ENCODE measurements at regions not wholly inside any gene's neighbourhood (a gene's known extent, or its start where the extent isn't known, plus 50 kb on each side); places are given as distances from the start of the nearest gene placed in this dataset.

DNA sequence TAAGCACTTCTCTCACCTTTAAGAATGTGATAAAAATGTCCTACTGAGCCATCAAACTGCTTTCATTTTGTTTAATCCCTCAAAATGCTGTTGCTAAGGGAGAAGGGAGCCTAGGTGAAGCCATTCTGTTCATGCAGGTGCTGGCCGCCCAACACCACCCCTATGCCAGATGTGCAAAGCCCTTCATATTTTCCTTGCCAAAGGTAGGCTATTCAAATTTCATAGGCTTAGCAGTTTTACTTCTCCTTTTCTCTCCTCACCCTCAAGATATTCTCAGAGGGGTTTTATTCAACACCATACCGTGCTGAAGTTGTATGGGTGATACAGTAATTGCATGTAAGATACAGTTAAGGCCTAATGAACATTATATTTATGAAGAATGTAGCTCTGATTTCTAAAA lies 461.7 kb downstream of the GXYLT1 start:
- ATAC-seq (no peak), DNase-seq (no peak)
- Histone ChIP-seq H3K36me3 (no peaks in the 10 kb centered on the region), H3K4me1 (no peaks in the 10 kb centered on the region), H3K27me3 (no peaks in the 10 kb centered on the region), H3K4me3 (no peak overlapping the region), H3K9me3 (no peaks in the 10 kb centered on the region), H3K27ac (no peak overlapping the region)
- in situ Hi-C loops (cut with MboI; ENCODE audit: low sequenced_read_pairs in 4 of 4) (loop anchor here in 1 of 4 donors (10.0 to 25.0 kb wide), 2 partner anchors 342 to 654 kb away; partner anchors contain the start of genes PPHLN1 and ZCRB1), intact Hi-C loops (cut with DNase I; ENCODE audit: low total_unique reads) (no loop called here)
- no peak for TF ChIP-seq POLR2A (IDR thresholded peaks at IDR 0.05)
- TF ChIP-seq, protein P1, sequence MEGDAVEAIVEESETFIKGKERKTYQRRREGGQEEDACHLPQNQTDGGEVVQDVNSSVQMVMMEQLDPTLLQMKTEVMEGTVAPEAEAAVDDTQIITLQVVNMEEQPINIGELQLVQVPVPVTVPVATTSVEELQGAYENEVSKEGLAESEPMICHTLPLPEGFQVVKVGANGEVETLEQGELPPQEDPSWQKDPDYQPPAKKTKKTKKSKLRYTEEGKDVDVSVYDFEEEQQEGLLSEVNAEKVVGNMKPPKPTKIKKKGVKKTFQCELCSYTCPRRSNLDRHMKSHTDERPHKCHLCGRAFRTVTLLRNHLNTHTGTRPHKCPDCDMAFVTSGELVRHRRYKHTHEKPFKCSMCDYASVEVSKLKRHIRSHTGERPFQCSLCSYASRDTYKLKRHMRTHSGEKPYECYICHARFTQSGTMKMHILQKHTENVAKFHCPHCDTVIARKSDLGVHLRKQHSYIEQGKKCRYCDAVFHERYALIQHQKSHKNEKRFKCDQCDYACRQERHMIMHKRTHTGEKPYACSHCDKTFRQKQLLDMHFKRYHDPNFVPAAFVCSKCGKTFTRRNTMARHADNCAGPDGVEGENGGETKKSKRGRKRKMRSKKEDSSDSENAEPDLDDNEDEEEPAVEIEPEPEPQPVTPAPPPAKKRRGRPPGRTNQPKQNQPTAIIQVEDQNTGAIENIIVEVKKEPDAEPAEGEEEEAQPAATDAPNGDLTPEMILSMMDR (IDR thresholded peaks at IDR 0.05 in 4 of 5, conservative IDR thresholded peaks at IDR 0.05 in 1 of 5): no peak

DNA sequence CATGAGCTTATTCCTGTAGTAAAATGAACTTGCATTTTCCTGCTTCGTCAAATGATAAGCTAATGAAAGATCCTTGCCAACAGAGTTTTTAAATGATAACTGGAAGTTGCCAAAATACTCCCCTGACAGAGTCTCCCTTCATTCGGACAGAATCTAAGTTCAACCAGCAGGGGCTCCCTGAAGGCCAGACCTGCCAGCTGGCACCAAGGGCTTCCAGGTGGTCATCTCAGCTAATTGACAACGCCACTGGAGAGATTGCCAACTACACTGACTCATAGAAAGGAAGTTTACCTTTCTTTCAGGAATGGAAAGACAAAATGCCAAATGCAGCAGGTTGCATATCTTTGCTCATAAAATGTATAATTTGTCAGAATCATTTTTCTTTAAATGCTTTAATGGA lies 462.8 kb downstream of the GXYLT1 start:
- intact Hi-C loops (cut with DNase I; ENCODE audit: low total_unique reads) (no loop called here), in situ Hi-C loops (cut with MboI; ENCODE audit: low sequenced_read_pairs in 4 of 4) (loop anchor here in 1 of 4 donors (10.0 to 25.0 kb wide), 2 partner anchors 343 to 655 kb away; partner anchors contain the start of genes PPHLN1 and ZCRB1)
- ATAC-seq: no peak

GRCh38 chr12:41680155-41680554 lies 464.5 kb downstream of the GXYLT1 start:
- Histone ChIP-seq H3K27me3 (no peaks in the 10 kb centered on the region), H3K9me3 (no peaks in the 10 kb centered on the region), H3K4me3 (no peak overlapping the region), H3K4me1 (no peaks in the 10 kb centered on the region), H3K27ac (no peak overlapping the region), H3K36me3 (no peaks in the 10 kb centered on the region)
- DNase-seq: no peak
- no peak for ATAC-seq
- intact Hi-C loops (cut with DNase I; ENCODE audit: low total_unique reads): no loop called here
- in situ Hi-C loops (cut with MboI; ENCODE audit: low sequenced_read_pairs in 4 of 4): loop anchor here in 1 of 4 donors (10.0 to 25.0 kb wide), 2 partner anchors 345 to 657 kb away; partner anchors contain the start of genes PPHLN1 and ZCRB1
- TF ChIP-seq, protein P1 (IDR thresholded peaks at IDR 0.05 in 4 of 5, conservative IDR thresholded peaks at IDR 0.05 in 1 of 5): no peak
- TF ChIP-seq POLR2A (IDR thresholded peaks at IDR 0.05): no peak

More for the DNA sequence above, 462.8 kb downstream of the GXYLT1 start:
- DNase-seq: no peak
- no peaks in the 10 kb centered on the region for H3K4me1 ChIP-seq
- no peaks in the 10 kb centered on the region for H3K27me3 ChIP-seq
- H3K36me3 ChIP-seq: no peaks in the 10 kb centered on the region
- TF ChIP-seq, protein P1 (IDR thresholded peaks at IDR 0.05 in 4 of 5, conservative IDR thresholded peaks at IDR 0.05 in 1 of 5): no peak
- TF ChIP-seq POLR2A (IDR thresholded peaks at IDR 0.05): no peak
- no peaks in the 10 kb centered on the region for H3K9me3 ChIP-seq
- no peak overlapping the region for H3K27ac ChIP-seq
- no peak overlapping the region for H3K4me3 ChIP-seq

- intact Hi-C loops (cut with DNase I; ENCODE audit: low total_unique reads): no loop called here
Measured at GRCh38 chr12:41663598-41664265, 475.6 kb downstream of the PDZRN4 start.

More at GRCh38 chr12:41663598-41664265, 475.6 kb downstream of the PDZRN4 start:
- Histone ChIP-seq H3K27me3 (no peaks in the 10 kb centered on the region), H3K36me3 (no peaks in the 10 kb centered on the region), H3K4me1 (no peaks in the 10 kb centered on the region), H3K9me3 (no peaks in the 10 kb centered on the region), H3K4me3 (no peak overlapping the region), H3K27ac (no peak overlapping the region)
- ATAC-seq (no peak), DNase-seq (no peak)
- no peak for TF ChIP-seq POLR2A (IDR thresholded peaks at IDR 0.05)
- TF ChIP-seq, protein P1 (IDR thresholded peaks at IDR 0.05 in 4 of 5, conservative IDR thresholded peaks at IDR 0.05 in 1 of 5): peak in 2 of 5 experiments; percentile 22 to 32
- in situ Hi-C loops (cut with MboI; ENCODE audit: low sequenced_read_pairs in 4 of 4): no loop called here

All from gastrocnemius medialis (tissue), 4 donors.